ENCODE measurements at regions not wholly inside any gene's neighbourhood (a gene's known extent, or its start where the extent isn't known, plus 50 kb on each side); places are given as distances from the start of the nearest gene placed in this dataset.

- DNase-seq, result no peak
- no peaks in the 10 kb centered on the region for H3K36me3 Mint-ChIP-seq (ENCODE audit: insufficient read depth)
- H3K4me1 Mint-ChIP-seq (ENCODE audit: low read depth), result no peaks in the 10 kb centered on the region
- no peak for ATAC-seq
- peaks cover 2% of the 10 kb centered on the region for H3K27me3 Mint-ChIP-seq (ENCODE audit: low read depth)
- no peaks in the 10 kb centered on the region for H3K9me3 Mint-ChIP-seq
- no peak overlapping the region for H3K4me3 Mint-ChIP-seq
Measured at GRCh38 chr2:35428548-35428947, 927.0 kb upstream of the CRIM1 start.

GRCh38 chr2:35421485-35421884 is 934.1 kb upstream of the CRIM1 start:
- ATAC-seq, result no peak
- Mint-ChIP-seq H3K9me3 (peaks cover 4% of the 10 kb centered on the region), H3K27me3 (ENCODE audit: low read depth) (no peaks in the 10 kb centered on the region), H3K36me3 (ENCODE audit: insufficient read depth) (no peaks in the 10 kb centered on the region), H3K4me1 (ENCODE audit: low read depth) (no peaks in the 10 kb centered on the region), H3K4me3 (no peak overlapping the region)
- DNase-seq, result no peak

GRCh38 chr2:35417293-35417692 is 938.3 kb upstream of the CRIM1 start:
- ATAC-seq (no peak), DNase-seq (no peak)
- Mint-ChIP-seq H3K9me3 (no peaks in the 10 kb centered on the region), H3K27me3 (ENCODE audit: low read depth) (no peaks in the 10 kb centered on the region), H3K4me3 (no peak overlapping the region), H3K4me1 (ENCODE audit: low read depth) (no peaks in the 10 kb centered on the region), H3K36me3 (ENCODE audit: insufficient read depth) (no peaks in the 10 kb centered on the region)

GRCh38 chr2:35416391-35417140 is 939.0 kb upstream of the CRIM1 start:
- ATAC-seq (no peak), DNase-seq (no peak)
- no peaks in the 10 kb centered on the region for H3K4me1 Mint-ChIP-seq (ENCODE audit: low read depth)
- no peak overlapping the region for H3K4me3 Mint-ChIP-seq
- no peaks in the 10 kb centered on the region for H3K9me3 Mint-ChIP-seq
- no peaks in the 10 kb centered on the region for H3K36me3 Mint-ChIP-seq (ENCODE audit: insufficient read depth)
- H3K27me3 Mint-ChIP-seq (ENCODE audit: low read depth), result no peaks in the 10 kb centered on the region

GRCh38 chr2:35415942-35416341 is 939.6 kb upstream of the CRIM1 start:
- Mint-ChIP-seq H3K36me3 (ENCODE audit: insufficient read depth) (no peaks in the 10 kb centered on the region), H3K4me1 (ENCODE audit: low read depth) (no peaks in the 10 kb centered on the region), H3K27me3 (ENCODE audit: low read depth) (no peaks in the 10 kb centered on the region), H3K4me3 (no peak overlapping the region), H3K9me3 (no peaks in the 10 kb centered on the region)
- DNase-seq (no peak), ATAC-seq (no peak)

GRCh38 chr2:35415282-35415681 is 940.3 kb upstream of the CRIM1 start:
- ATAC-seq (no peak), DNase-seq (no peak)
- H3K27me3 Mint-ChIP-seq (ENCODE audit: low read depth), result no peaks in the 10 kb centered on the region
- H3K9me3 Mint-ChIP-seq, result no peaks in the 10 kb centered on the region
- H3K4me1 Mint-ChIP-seq (ENCODE audit: low read depth), result no peaks in the 10 kb centered on the region
- H3K4me3 Mint-ChIP-seq, result no peak overlapping the region
- no peaks in the 10 kb centered on the region for H3K36me3 Mint-ChIP-seq (ENCODE audit: insufficient read depth)

GRCh38 chr2:35410431-35411061 is 945.0 kb upstream of the CRIM1 start:
- Mint-ChIP-seq H3K36me3 (ENCODE audit: insufficient read depth) (no peaks in the 10 kb centered on the region), H3K4me3 (no peak overlapping the region), H3K9me3 (no peaks in the 10 kb centered on the region), H3K4me1 (ENCODE audit: low read depth) (no peaks in the 10 kb centered on the region), H3K27me3 (ENCODE audit: low read depth) (no peaks in the 10 kb centered on the region)
- no peak for DNase-seq
- ATAC-seq, result no peak

GRCh38 chr2:35409762-35410161 is 945.8 kb upstream of the CRIM1 start:
- no peak for ATAC-seq
- Mint-ChIP-seq H3K4me3 (no peak overlapping the region), H3K9me3 (no peaks in the 10 kb centered on the region), H3K27me3 (ENCODE audit: low read depth) (no peaks in the 10 kb centered on the region), H3K36me3 (ENCODE audit: insufficient read depth) (no peaks in the 10 kb centered on the region), H3K4me1 (ENCODE audit: low read depth) (no peaks in the 10 kb centered on the region)
- DNase-seq, result no peak

GRCh38 chr2:35408320-35408719 is 947.3 kb upstream of the CRIM1 start:
- H3K4me1 Mint-ChIP-seq (ENCODE audit: low read depth), result no peaks in the 10 kb centered on the region
- no peaks in the 10 kb centered on the region for H3K27me3 Mint-ChIP-seq (ENCODE audit: low read depth)
- no peaks in the 10 kb centered on the region for H3K36me3 Mint-ChIP-seq (ENCODE audit: insufficient read depth)
- no peak overlapping the region for H3K4me3 Mint-ChIP-seq
- H3K9me3 Mint-ChIP-seq, result no peaks in the 10 kb centered on the region
- ATAC-seq (no peak), DNase-seq (no peak)

GRCh38 chr2:35391736-35392442 is 963.7 kb upstream of the CRIM1 start:
- DNase-seq (no peak), ATAC-seq (peak in 1 of 2 donors; percentile 23)
- no peaks in the 10 kb centered on the region for H3K9me3 Mint-ChIP-seq
- H3K27me3 Mint-ChIP-seq (ENCODE audit: low read depth), result no peaks in the 10 kb centered on the region
- no peak overlapping the region for H3K4me3 Mint-ChIP-seq
- H3K36me3 Mint-ChIP-seq (ENCODE audit: insufficient read depth), result no peaks in the 10 kb centered on the region
- H3K4me1 Mint-ChIP-seq (ENCODE audit: low read depth), result no peaks in the 10 kb centered on the region

GRCh38 chr2:35378791-35379190 is 976.8 kb upstream of the CRIM1 start:
- ATAC-seq (no peak), DNase-seq (no peak)
- H3K36me3 Mint-ChIP-seq (ENCODE audit: insufficient read depth), result no peaks in the 10 kb centered on the region
- H3K9me3 Mint-ChIP-seq, result no peaks in the 10 kb centered on the region
- no peak overlapping the region for H3K4me3 Mint-ChIP-seq
- no peaks in the 10 kb centered on the region for H3K4me1 Mint-ChIP-seq (ENCODE audit: low read depth)
- no peaks in the 10 kb centered on the region for H3K27me3 Mint-ChIP-seq (ENCODE audit: low read depth)

GRCh38 chr2:35374845-35375244 is 980.7 kb upstream of the CRIM1 start:
- Mint-ChIP-seq H3K4me3 (no peak overlapping the region), H3K9me3 (no peaks in the 10 kb centered on the region), H3K27me3 (ENCODE audit: low read depth) (no peaks in the 10 kb centered on the region), H3K4me1 (ENCODE audit: low read depth) (no peaks in the 10 kb centered on the region), H3K36me3 (ENCODE audit: insufficient read depth) (no peaks in the 10 kb centered on the region)
- ATAC-seq, result no peak
- DNase-seq, result no peak

- H3K4me1 Mint-ChIP-seq (ENCODE audit: low read depth), result no peaks in the 10 kb centered on the region
- ATAC-seq (no peak), DNase-seq (no peak)
- no peaks in the 10 kb centered on the region for H3K27me3 Mint-ChIP-seq (ENCODE audit: low read depth)
- no peaks in the 10 kb centered on the region for H3K36me3 Mint-ChIP-seq (ENCODE audit: insufficient read depth)
- no peaks in the 10 kb centered on the region for H3K9me3 Mint-ChIP-seq
- H3K4me3 Mint-ChIP-seq, result no peak overlapping the region
Measured at GRCh38 chr2:35365859-35366258, 989.7 kb upstream of the CRIM1 start.

- no peak overlapping the region for H3K4me3 Mint-ChIP-seq
- ATAC-seq (no peak), DNase-seq (no peak)
- no peaks in the 10 kb centered on the region for H3K27me3 Mint-ChIP-seq (ENCODE audit: low read depth)
- peaks cover 2% of the 10 kb centered on the region for H3K9me3 Mint-ChIP-seq
- H3K4me1 Mint-ChIP-seq (ENCODE audit: low read depth), result no peaks in the 10 kb centered on the region
- no peaks in the 10 kb centered on the region for H3K36me3 Mint-ChIP-seq (ENCODE audit: insufficient read depth)
Measured at GRCh38 chr2:35356332-35356731, 999.2 kb upstream of the CRIM1 start.

- no peak for DNase-seq
- H3K4me3 Mint-ChIP-seq, result no peak overlapping the region
Measured at GRCh38 chr2:35355056-35355455, 1000.5 kb upstream of the CRIM1 start.

More at GRCh38 chr2:35355056-35355455, 1000.5 kb upstream of the CRIM1 start:
- peaks cover 2% of the 10 kb centered on the region for H3K9me3 Mint-ChIP-seq
- no peaks in the 10 kb centered on the region for H3K27me3 Mint-ChIP-seq (ENCODE audit: low read depth)
- H3K4me1 Mint-ChIP-seq (ENCODE audit: low read depth), result no peaks in the 10 kb centered on the region
- no peaks in the 10 kb centered on the region for H3K36me3 Mint-ChIP-seq (ENCODE audit: insufficient read depth)
- no peak for ATAC-seq
